GM19351 (cell line): ENCODE measurements at regions not wholly inside any gene's neighbourhood (a gene's known extent, or its start where the extent isn't known, plus 50 kb on each side); places are given as distances from the start of the nearest gene placed in this dataset.

ENCODE experiments used
- ATAC-seq: cut with Tn5 transposase; IDR thresholded peaks from one replicate; pipeline ENCODE4 v1.9.1; 2021; ENCODE audit warnings: mild to moderate bottlenecking, moderate library complexity; ENCODE audit not compliant: unreplicated experiment

DNA sequence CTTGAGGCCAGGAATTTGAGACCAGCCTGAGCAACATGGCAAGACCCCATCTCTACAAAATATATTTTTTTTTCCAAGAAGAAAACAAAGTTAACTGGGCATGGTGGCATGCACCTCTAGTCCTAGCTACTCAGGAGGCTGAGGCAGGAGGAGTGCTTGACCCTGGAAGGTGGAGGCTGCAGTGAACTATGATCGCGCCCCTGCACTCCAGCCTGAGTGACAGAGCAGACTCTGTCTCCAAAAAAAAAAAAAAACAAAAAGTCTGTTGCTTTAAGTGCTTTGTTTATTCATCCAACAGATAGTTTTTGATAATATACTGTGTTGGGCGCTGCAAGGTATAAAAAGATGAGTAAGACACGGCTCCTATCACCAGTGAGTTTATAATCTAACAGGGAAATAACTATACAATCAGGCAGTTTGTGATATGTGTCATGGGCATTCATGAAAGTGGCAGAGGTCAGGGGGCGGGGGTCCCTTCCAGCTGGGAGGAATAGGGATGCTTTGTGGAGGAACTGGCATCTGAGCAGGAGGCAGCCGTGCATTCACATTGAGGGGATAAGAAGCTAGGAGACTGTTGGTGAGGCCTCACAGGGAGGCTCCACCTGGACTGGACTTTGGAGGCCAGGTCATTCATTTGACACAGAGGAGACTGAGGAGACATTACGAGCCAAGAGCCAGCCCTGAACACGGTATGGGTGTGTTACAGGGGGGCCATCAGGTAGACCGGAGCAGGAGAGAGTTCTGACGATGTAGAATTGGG, 67.3 kb upstream of the ERRFI1 start:
- no peak for ATAC-seq

GRCh38 chr1:8092657-8093056, 66.5 kb upstream of the ERRFI1 start:
- no peak for ATAC-seq

DNA sequence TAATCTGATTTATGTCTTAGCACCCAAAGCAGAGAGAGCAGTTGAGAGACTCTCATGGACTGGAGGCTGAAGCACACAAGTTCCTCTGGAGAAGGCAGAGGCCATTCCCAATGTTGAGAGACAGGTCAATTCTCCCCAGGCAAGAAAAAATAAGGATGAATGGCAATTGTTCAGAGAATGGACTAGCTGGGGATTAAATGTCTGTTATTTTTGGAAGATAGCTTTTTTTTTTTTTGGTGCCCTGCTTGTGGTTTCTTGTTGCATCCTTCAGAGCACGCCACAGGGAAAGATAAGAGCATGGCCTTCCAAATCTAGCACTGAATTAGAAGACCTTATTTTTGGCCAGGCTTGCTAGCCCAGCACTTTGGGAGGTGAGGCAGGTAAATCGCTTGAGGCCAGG, 65.6 kb upstream of the ERRFI1 start:
- ATAC-seq: no peak

DNA sequence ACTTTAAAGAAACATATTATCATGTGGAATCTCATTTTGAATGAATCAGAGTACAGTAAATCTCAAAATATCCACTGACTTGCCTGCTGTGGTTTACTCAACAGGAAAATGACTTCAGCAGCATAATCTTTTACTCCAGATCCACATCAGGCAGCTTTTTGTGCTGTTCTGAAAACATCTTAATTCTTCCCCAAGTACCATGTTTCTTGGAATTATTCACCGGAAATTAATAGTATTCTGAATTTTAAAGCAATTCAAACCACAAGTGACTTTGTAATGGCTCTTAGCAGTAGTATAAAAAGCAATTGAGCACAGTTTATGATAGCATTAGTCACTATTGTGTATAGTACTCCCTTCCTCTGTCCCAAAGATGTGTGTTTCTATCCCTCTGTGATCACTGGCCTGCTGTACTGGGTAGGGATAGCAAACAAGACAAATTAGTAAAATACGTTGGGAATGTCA, 64.2 kb upstream of the ERRFI1 start:
- ATAC-seq: no peak

GRCh38 chr1:8089535-8090228, 63.6 kb upstream of the ERRFI1 start:
- no peak for ATAC-seq

GRCh38 chr1:8086055-8086454, 59.9 kb upstream of the ERRFI1 start:
- no peak for ATAC-seq

DNA sequence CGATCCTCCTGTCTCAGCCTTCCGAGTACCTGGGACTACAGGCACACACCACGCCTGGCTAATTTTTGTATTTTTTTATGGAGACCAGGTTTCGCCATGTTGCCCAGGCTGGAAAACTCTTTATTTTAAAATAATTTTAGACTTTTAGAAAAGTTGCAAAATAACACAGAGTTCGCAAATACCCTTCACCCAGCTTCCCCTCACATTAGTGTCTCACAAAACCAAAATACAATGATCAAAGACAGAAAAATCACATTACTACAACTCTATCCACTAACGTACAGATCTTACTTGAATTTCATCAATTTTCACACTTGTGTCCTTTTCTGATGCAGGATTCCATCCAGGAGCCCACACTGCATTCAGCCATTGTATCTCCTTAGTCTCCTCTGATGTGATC, 58.8 kb upstream of the ERRFI1 start:
- ATAC-seq: no peak

DNA sequence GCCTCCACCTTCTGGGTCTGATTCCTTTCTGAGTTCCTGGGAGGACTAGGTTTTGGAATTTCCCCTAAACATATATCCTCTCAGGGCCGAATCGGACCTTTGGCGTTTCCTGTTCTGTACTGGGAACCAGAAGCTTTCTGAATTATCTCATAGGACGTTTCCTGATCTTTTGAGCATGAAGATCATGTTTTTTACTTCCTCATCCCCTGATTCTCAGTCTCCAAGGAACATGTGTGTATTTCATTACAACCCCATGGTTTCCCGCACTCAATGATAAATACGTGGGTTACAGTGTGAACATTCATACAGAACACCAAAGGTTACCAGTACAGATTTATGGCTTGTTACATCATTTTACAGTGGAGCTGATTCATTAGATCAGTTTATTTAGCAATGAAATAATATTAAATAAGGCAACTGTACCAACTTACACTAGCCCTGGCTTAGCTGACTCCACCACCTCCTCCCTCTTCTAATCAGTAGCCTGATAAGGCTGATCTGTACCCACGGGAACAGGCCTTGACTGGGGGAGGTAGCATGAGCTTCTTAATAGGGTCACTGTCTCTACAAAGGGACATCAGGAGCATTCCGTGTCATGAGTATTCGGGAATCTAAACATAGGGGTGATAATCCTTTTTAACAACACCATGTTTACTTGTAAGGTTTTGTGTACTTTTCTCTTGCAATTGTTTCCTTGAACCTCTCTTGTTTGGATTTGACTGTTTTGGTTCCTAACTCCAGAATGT, 57.8 kb upstream of the ERRFI1 start:
- ATAC-seq: no peak

DNA sequence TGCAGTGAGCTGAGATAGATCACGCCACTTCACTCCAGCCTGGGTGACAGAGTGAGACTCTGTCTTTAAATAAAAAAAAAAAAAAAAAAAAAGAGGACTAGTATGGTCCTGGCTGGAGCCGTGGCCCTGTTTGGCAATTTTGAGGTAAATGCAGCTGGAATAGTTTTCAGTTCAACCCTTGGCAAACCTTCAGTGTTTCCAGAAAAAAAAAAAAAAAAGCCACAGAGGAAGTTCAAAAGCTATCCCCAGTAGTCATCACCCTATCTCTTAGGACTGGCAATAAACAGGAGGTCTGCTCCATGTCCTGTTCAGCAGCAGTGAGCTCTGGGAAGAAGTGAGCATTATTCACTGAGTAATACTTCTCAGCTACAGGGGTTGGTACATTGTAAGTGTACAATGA, 56.8 kb upstream of the ERRFI1 start:
- ATAC-seq: no peak

DNA sequence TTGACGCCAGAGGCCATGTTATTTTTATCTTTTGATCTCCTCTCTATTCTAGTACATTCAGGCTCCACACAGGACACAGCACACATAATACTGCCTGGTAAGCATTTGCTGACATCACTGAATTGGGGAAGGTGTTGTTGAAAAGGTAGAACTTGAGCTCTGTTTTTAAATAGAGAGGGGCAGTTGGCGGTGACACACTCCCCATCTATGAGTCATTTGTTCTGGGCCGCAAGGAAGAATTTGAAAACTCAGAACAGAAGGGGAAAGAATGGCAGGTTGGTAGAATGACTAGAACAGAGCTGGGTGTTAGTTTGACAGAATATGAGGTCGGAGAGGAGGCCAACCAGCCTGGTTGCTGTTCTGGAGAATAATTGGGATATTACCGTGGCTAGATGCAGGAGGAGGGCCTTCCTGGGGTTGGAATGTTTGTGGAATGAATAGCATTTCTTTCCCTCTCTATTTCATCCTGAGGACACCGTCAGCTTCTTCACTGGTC, 52.1 kb upstream of the ERRFI1 start:
- ATAC-seq: no peak

DNA sequence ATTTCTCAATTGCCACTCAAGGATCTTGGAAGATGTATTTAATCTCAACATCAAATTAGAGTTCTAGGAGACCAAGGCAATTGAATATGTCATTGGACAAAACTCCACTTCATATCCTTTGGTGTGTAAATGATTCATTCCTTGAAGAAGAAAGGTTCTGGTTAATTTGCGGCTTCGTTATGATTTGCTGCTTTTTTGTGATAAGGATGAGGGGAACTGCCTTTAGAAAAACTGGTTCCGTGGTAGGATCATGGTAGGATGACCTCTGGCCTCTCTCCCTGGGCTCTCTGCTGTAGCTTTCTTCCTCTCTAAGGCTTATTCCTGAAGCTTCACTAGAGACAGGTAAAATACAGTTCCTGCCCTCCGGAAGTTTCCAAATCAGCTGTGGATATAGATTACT, 51.5 kb upstream of the ERRFI1 start:
- no peak for ATAC-seq

GRCh38 chr1:8077120-8077573, 51.0 kb upstream of the ERRFI1 start:
- ATAC-seq: no peak

DNA sequence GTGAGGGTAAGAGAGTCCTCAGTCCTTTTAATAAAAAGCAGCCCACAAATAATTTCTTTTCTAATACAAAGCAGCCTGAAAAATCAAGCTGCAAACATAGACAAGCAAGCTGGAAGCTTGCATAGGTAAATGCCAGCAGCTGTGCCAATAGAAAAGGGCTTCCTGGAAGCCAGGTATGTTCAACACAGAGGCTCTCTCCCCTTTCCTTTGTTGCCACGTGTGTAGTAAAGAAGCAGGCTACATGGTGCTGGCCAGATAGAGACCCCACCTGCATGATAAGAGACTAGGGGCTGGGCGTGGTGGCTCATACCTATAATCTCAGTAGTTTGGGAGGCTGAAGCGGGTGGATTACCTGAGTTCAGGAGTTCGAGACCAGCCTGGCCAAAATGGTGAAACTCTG, 50.1 kb upstream of the ERRFI1 start:
- ATAC-seq: no peak
